Superior temporal gyrus (tissue), 1 donor: ENCODE measurements at regions not wholly inside any gene's neighbourhood (a gene's known extent, or its start where the extent isn't known, plus 50 kb on each side); places are given as distances from the start of the nearest gene placed in this dataset.
A peak's percentile ranks its signal among the peaks of the same experiment; 100 is the strongest.

Experiments used
- DNase-seq: peaks from one replicate; pipeline ENCODE4 v3.0.0-alpha.2; 2016; ENCODE audit errors: extremely low spot score

GRCh38 chr3:117756563-117756962 lies 1047.0 kb downstream of the TUSC7 start:
- no peak for DNase-seq

- peak; percentile 42 for DNase-seq
Observed at GRCh38 chr3:117761703-117762620, 1052.4 kb downstream of the TUSC7 start.

GRCh38 chr3:117762621-117763037 lies 1053.0 kb downstream of the TUSC7 start:
- no peak for DNase-seq

GRCh38 chr3:117763561-117763960 lies 1054.0 kb downstream of the TUSC7 start:
- no peak for DNase-seq

GRCh38 chr3:117768581-117768980 lies 1059.0 kb downstream of the TUSC7 start:
- DNase-seq, result no peak

- DNase-seq, result no peak
Observed at GRCh38 chr3:117774130-117774529, 1064.6 kb downstream of the TUSC7 start.

- DNase-seq, result no peak
Observed at GRCh38 chr3:117786349-117786748, 1076.8 kb downstream of the TUSC7 start.

- no peak for DNase-seq
Observed at GRCh38 chr3:117788061-117788460, 1078.5 kb downstream of the TUSC7 start.

GRCh38 chr3:117788506-117788905 lies 1078.9 kb downstream of the TUSC7 start:
- no peak for DNase-seq

- no peak for DNase-seq
Observed at GRCh38 chr3:117790235-117790987, 1080.8 kb downstream of the TUSC7 start.

DNA sequence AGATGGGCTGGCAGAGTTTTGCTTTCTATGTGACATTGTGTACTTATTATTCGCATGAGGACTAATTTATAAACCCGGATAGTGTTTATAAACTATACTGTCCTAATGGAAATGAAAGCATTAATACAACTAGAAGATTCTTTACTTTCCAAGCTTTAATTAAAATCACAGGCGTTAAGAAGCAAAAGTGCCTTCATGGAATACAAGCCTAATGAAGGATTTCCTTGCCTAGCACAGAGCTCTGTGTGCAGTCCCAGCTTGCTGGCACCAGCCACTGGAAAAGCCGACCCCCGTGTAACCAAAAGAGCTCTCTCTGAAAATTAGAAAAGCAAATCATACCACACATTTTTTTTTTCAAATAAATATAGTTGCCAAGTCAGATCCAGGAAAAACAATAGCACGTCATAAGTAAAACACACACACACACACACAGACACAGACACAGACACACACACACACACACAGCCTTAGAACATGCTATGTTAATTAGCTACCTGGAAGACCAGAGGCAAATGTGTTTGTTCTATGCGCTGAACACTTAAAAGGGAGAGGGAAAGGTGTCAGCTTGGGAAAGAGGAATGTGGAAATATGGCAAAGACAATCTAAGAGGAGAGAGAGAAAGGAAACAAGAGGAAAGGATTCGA lies 1084.2 kb downstream of the TUSC7 start:
- DNase-seq, result no peak

DNA sequence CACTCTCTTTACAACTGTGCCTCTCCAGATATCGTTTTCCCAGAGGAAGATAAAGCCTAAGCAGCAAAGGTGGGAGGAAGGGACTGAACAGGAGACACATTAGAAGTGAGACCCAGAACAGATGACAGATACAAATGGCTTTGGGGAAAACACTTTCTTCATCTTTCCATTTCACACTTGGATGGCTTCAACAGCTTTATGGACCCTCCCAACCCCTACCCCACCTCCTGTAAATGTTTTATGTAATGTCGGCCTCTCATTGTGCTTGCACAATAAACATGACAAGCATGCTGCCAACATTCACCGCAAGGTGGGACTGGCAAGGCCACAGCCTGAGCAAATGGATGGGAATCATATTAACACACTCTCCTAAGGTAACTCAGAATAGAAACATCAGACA lies 1088.6 kb downstream of the TUSC7 start:
- DNase-seq, result no peak

DNA sequence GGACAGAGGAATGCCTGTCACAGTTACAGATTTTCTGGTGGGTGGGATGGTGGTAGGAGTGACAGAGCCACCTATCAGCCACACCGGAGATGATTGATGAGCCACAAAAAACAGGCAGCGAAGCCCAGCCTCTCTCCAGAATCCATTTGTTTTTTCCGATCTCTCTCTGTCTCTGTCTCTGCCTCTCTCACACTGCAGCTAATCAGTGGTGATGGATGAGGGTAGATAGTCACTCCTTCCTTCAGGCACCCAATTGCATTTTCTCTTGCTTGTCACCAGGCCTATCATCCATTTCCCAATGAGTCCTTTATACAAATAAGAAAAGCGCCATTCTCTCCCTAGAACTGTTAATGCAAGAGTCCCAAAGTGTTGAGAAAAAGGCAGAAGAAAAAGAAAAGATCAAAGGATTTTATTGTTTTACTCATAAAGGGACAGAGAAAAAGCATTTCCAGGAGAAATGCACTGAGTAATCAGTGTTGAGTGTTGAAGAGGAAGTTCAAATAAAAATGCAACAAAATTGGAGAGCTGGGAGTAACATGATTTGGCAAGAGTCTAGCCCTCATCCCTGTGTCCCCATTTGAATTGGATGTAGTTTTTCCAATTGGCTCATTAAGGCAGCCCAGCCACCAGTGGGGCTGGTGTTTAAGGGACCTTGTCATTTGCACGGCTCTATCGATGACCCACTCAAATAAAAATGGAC lies 1089.3 kb downstream of the TUSC7 start:
- no peak for DNase-seq

- DNase-seq, result peak; percentile 43
Observed at GRCh38 chr3:117799387-117799735, 1089.8 kb downstream of the TUSC7 start.

- DNase-seq, result no peak
Observed at GRCh38 chr3:117801912-117802239, 1092.3 kb downstream of the TUSC7 start.

- DNase-seq, result no peak
Observed at GRCh38 chr3:117809186-117810081, 1099.9 kb downstream of the TUSC7 start.

- DNase-seq, result peak; percentile 69
Observed at GRCh38 chr3:117811786-117812185, 1102.2 kb downstream of the TUSC7 start.

GRCh38 chr3:117814975-117815374 lies 1105.4 kb downstream of the TUSC7 start:
- DNase-seq, result no peak

DNA sequence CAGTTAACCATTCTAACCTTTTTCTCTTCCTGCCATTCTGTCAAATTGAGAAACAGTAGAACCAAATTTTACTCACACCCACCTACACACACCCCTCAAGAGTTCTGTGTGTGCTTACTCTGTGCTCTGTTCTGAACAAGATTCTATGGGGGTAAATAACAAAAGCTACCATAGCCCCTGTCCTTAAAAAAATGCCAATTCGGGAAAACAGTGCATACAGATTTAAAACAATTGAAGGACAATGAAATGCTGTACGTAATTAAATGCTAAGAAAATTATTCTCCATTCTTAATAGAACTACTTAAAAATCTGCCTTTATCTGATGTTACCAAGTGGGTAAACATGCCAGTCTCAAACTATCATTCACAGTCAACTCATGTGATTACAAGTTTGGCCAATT lies 1107.5 kb downstream of the TUSC7 start:
- no peak for DNase-seq

GRCh38 chr3:117818592-117818991 lies 1109.0 kb downstream of the TUSC7 start:
- no peak for DNase-seq
